ENCODE measurements at regions not wholly inside any gene's neighbourhood (a gene's known extent, or its start where the extent isn't known, plus 50 kb on each side); places are given as distances from the start of the nearest gene placed in this dataset.
"Not testable (repeated sequence)": the region's sequence is repeated elsewhere in the genome, so short reads cannot be mapped to it uniquely, and the experiment has no call there.

- Histone ChIP-seq H3K79me2 (ENCODE audit: insufficient read depth, low read length) (no peaks in the 10 kb centered on the region), H3K4me2 (ENCODE audit: low read depth, low read length, poor library complexity, severe bottlenecking) (no peak overlapping the region), H3K36me3 (ENCODE audit: low read length) (no peaks in the 10 kb centered on the region), H2AFZ (ENCODE audit: low read depth, low read length, severe bottlenecking) (no peak overlapping the region), H3F3A (ENCODE audit: insufficient read depth) (no peaks in the 10 kb centered on the region), H3K4me3 (ENCODE audit: insufficient read depth, low read length, poor library complexity, severe bottlenecking) (no peak overlapping the region), H3K27ac (ENCODE audit: low read depth, low read length) (no peak overlapping the region), H3K9me2 (replicated peaks; ENCODE audit: insufficient read depth, low read length) (no peaks in the 10 kb centered on the region), H3K27me3 (ENCODE audit: low read length) (no peaks in the 10 kb centered on the region), H3K9ac (ENCODE audit: low read length) (no peak overlapping the region), H3K9me3 (ENCODE audit: insufficient read depth, low read length) (no peaks in the 10 kb centered on the region), H4K20me1 (ENCODE audit: low read depth, low read length) (no peaks in the 10 kb centered on the region)
- TF ChIP-seq CTCF (IDR thresholded peaks at IDR 0.05; ENCODE audit: insufficient read depth, low read length, poor library complexity, severe bottlenecking): no peak
- no peak for TF ChIP-seq EZH2phosphoT487 (conservative IDR thresholded peaks at IDR 0.05; ENCODE audit: low read length)
These were observed 270.1 kb downstream of the EIPR1 start for GRCh38 chr2:3107567-3107966.

DNA sequence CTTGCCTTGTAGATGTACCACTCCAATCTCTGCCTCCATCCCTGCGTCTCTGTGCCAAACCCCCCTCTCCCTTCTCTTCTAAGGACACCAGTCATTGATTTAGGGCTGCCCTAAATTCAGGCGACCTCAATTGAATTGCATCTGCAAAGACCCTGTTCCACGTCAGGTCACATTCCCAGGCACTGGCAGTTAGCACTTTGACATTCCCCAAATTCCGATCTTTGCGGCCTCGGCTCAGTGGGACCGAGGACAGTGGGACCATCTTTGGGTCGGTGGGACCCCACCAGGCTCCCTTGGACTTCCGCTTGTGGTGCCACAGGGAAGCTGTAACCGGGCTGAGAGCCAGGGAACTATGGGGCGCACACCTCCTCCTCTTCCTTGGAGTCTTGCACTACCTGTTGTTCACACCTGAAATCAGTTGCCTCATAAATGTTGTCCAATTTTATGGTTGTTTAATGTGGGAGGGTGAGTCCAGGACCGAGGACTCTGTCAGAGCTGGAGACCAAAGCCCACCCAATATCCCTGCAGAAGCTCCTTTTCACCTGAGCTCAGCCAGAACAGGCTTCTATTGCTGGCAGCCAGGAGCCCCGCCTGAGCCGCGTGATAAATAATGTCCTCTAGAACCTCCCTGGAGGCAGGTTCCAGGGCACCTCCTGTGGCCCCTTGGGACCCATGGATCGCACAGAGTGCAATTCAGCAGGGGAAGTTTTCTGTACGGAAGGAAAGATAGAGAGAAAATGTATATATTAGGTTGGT, 271.6 kb downstream of the EIPR1 start:
- Histone ChIP-seq H3K27me3 (ENCODE audit: low read length) (no peaks in the 10 kb centered on the region), H3K4me3 (ENCODE audit: insufficient read depth, low read length, poor library complexity, severe bottlenecking) (no peak overlapping the region), H3F3A (ENCODE audit: insufficient read depth) (no peaks in the 10 kb centered on the region), H3K9ac (ENCODE audit: low read length) (no peak overlapping the region), H4K20me1 (ENCODE audit: low read depth, low read length) (no peaks in the 10 kb centered on the region), H3K79me2 (ENCODE audit: insufficient read depth, low read length) (no peaks in the 10 kb centered on the region), H3K9me2 (replicated peaks; ENCODE audit: insufficient read depth, low read length) (no peaks in the 10 kb centered on the region), H3K27ac (ENCODE audit: low read depth, low read length) (no peak overlapping the region), H3K36me3 (ENCODE audit: low read length) (no peaks in the 10 kb centered on the region), H2AFZ (ENCODE audit: low read depth, low read length, severe bottlenecking) (no peak overlapping the region), H3K9me3 (ENCODE audit: insufficient read depth, low read length) (no peaks in the 10 kb centered on the region), H3K4me2 (ENCODE audit: low read depth, low read length, poor library complexity, severe bottlenecking) (no peak overlapping the region)
- TF ChIP-seq EZH2phosphoT487 (conservative IDR thresholded peaks at IDR 0.05; ENCODE audit: low read length) (no peak), CTCF (IDR thresholded peaks at IDR 0.05; ENCODE audit: insufficient read depth, low read length, poor library complexity, severe bottlenecking) (no peak)

DNA sequence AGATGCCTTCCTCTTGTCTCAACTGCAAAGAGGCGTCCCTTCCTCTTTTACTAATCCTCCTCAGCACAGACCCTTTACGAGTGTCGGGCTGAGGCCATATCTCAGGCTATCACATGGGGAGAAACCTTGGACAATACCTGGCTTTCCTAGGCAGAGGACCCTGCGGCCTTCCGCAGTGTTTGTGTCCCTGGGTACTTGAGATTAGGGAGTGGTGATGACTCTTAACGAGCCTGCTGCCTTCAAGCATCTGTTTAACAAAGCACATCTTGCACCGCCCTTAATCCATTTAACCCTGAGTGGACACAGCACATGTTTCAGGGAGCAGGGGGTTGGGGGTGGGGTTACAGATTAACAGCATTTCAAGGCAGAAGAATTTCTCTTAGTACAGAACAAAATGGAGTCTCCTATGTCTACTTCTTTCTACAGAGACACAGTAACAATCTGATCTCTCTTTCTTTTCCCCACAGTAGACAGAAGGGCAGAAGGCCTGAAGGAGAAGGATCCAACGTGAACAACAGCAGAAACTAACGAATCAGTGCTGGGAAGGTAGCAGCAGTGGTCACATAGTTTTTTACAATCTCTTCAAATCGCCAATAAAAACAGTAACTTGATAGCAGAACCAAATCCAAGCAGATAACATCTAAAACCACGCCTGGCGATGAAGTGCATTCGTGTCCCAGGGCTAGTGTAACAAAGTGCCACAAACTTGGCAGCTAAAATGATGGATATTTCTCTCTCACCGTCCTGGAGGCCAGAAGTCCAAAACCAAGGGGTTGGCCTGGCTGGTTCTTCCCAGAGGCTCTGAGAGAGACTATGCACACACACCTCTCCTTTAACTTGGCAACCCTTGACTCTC, 272.4 kb downstream of the EIPR1 start:
- H3F3A ChIP-seq (ENCODE audit: insufficient read depth); H3K27me3 ChIP-seq (ENCODE audit: low read length); H3K4me2 ChIP-seq (ENCODE audit: low read depth, low read length, poor library complexity, severe bottlenecking); H3K27ac ChIP-seq (ENCODE audit: low read depth, low read length); H3K9me3 ChIP-seq (ENCODE audit: insufficient read depth, low read length); H4K20me1 ChIP-seq (ENCODE audit: low read depth, low read length); H3K9me2 ChIP-seq (replicated peaks; ENCODE audit: insufficient read depth, low read length); H3K36me3 ChIP-seq (ENCODE audit: low read length); H3K9ac ChIP-seq (ENCODE audit: low read length); H3K79me2 ChIP-seq (ENCODE audit: insufficient read depth, low read length); H3K4me3 ChIP-seq (ENCODE audit: insufficient read depth, low read length, poor library complexity, severe bottlenecking); H2AFZ ChIP-seq (ENCODE audit: low read depth, low read length, severe bottlenecking): not testable (repeated sequence)

DNA sequence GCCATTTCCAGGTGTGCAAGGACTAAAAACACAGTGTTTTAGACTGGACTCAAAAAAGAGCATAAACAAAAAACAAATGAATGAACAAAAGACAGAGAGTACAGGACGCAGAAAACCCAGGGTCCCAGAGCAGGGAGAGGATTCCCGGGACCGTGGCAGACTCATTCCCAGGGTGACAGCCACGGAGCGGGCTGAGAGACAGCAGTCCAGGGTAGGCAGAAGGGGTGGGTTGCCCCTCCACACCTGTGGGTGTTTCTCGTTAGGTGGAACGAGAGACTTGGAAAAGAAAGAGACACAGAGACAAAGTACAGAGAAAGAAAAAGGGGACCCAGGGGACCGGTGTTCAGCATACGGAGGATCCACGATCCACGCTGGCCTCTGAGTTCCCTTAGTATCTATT, 273.4 kb downstream of the EIPR1 start:
- H3F3A ChIP-seq (ENCODE audit: insufficient read depth): no peaks in the 10 kb centered on the region
- H3K79me2 ChIP-seq (ENCODE audit: insufficient read depth, low read length): no peaks in the 10 kb centered on the region

More for the DNA sequence above, 273.4 kb downstream of the EIPR1 start:
- Histone ChIP-seq H3K9me3 (ENCODE audit: insufficient read depth, low read length) (no peaks in the 10 kb centered on the region), H3K4me3 (ENCODE audit: insufficient read depth, low read length, poor library complexity, severe bottlenecking) (no peak overlapping the region), H4K20me1 (ENCODE audit: low read depth, low read length) (no peaks in the 10 kb centered on the region), H3K9ac (ENCODE audit: low read length) (no peak overlapping the region), H3K27me3 (ENCODE audit: low read length) (no peaks in the 10 kb centered on the region), H3K9me2 (replicated peaks; ENCODE audit: insufficient read depth, low read length) (no peaks in the 10 kb centered on the region), H3K36me3 (ENCODE audit: low read length) (no peaks in the 10 kb centered on the region), H3K27ac (ENCODE audit: low read depth, low read length) (no peak overlapping the region), H3K4me2 (ENCODE audit: low read depth, low read length, poor library complexity, severe bottlenecking) (no peak overlapping the region), H2AFZ (ENCODE audit: low read depth, low read length, severe bottlenecking) (no peak overlapping the region)
- TF ChIP-seq CTCF (IDR thresholded peaks at IDR 0.05; ENCODE audit: insufficient read depth, low read length, poor library complexity, severe bottlenecking): no peak
- TF ChIP-seq EZH2phosphoT487 (conservative IDR thresholded peaks at IDR 0.05; ENCODE audit: low read length): no peak

Measured in SU-DHL-6 (cell line).